A549 (cell line): ENCODE measurements at regions not wholly inside any gene's neighbourhood (a gene's known extent, or its start where the extent isn't known, plus 50 kb on each side); places are given as distances from the start of the nearest gene placed in this dataset.

Source experiments
- CBX8 ChIP-seq: fragments of 200-600 bp; sonication (generic); IDR thresholded peaks from 2 replicates; pipeline ENCODE4 v1.6.1; 2016
- CEBPB ChIP-seq, 2 experiments: fragments of >200 bp in 1 of 2; sonication (Bioruptor Twin) in 1 of 2; formaldehyde crosslinking in 1 of 2; IDR thresholded peaks; 2 replicates each; pipeline ENCODE4 v1.6.1; 2012 to 2016
- CTCF ChIP-seq: fragments of >200 bp; sonication (Bioruptor Twin); formaldehyde crosslinking; IDR thresholded peaks from 3 replicates; pipeline ENCODE4 v1.5.1; 2016
- E2F6 ChIP-seq: IDR thresholded peaks from 2 replicates; pipeline ENCODE4 v1.6.1; 2012; ENCODE audit warnings: low read depth, borderline replicate concordance
- EHMT2 ChIP-seq: fragments of 200-600 bp; sonication (generic); IDR thresholded peaks from 2 replicates; pipeline ENCODE4 v1.6.1; 2016; ENCODE audit warnings: antibody characterized with exemption, low read depth, mild to moderate bottlenecking, moderate library complexity
- ELK1 ChIP-seq: fragments of 150-350 bp; IDR thresholded peaks from 2 replicates; pipeline ENCODE4 v1.6.1; 2014; ENCODE audit warnings: low read depth, mild to moderate bottlenecking, low read length
- EP300 ChIP-seq, 2 experiments: fragments of >200 bp; sonication (Bioruptor Twin); formaldehyde crosslinking; IDR thresholded peaks; 2 replicates in 1 of 2; 3 replicates in 1 of 2; pipeline ENCODE4 v1.6.1; 2016 to 2017
- ESRRA ChIP-seq: fragments of 150-350 bp; IDR thresholded peaks from 2 replicates; pipeline ENCODE4 v1.6.1; 2014; ENCODE audit warnings: mild to moderate bottlenecking, low read length, borderline replicate concordance
- MAX ChIP-seq: IDR thresholded peaks from 2 replicates; pipeline ENCODE4 v1.6.1; 2012
- NR3C1 ChIP-seq: fragments of >200 bp; sonication (Bioruptor Twin); formaldehyde crosslinking; IDR thresholded peaks from 3 replicates; pipeline ENCODE4 v1.6.1; 2017
- POLR2A ChIP-seq: IDR thresholded peaks from 2 replicates; pipeline ENCODE4 v1.6.1; 2012; ENCODE audit warnings: mild to moderate bottlenecking, low read length
- RAD21 ChIP-seq, 2 experiments: fragments of >200 bp in 1 of 2; sonication (Bioruptor Twin) in 1 of 2; formaldehyde crosslinking in 1 of 2; IDR thresholded peaks in 1 of 2; conservative IDR thresholded peaks in 1 of 2; 2 replicates in 1 of 2; 3 replicates in 1 of 2; pipeline ENCODE4 v1.6.1; 2012 to 2018; ENCODE audit warnings: inconsistent platforms in 1 of 2
- SMC3 ChIP-seq: fragments of >200 bp; sonication (Bioruptor Twin); formaldehyde crosslinking; IDR thresholded peaks from 3 replicates; pipeline ENCODE4 v1.6.1; 2018; ENCODE audit warnings: inconsistent platforms

GRCh38 chr12:43154498-43155045 lies 397.4 kb downstream of the ADAMTS20 start:
- no peak for TF ChIP-seq ELK1
- no peak for TF ChIP-seq ESRRA
- no peak for TF ChIP-seq SMC3
- no peak for TF ChIP-seq POLR2A
- no peak for TF ChIP-seq CTCF
- TF ChIP-seq CBX8 = no peak
- no peak for TF ChIP-seq CEBPB (IDR thresholded peaks at IDR 0.05)
- no peak for TF ChIP-seq NR3C1
- TF ChIP-seq RAD21 (conservative IDR thresholded peaks at IDR 0.05 in 1 of 2, IDR thresholded peaks at IDR 0.05 in 1 of 2) = no peak
- TF ChIP-seq MAX = no peak
- no peak for TF ChIP-seq EP300 (IDR thresholded peaks at IDR 0.05)
- no peak for TF ChIP-seq E2F6
- no peak for TF ChIP-seq EHMT2
